Bronchial epithelial cell (primary cell): ENCODE measurements at regions not wholly inside any gene's neighbourhood (a gene's known extent, or its start where the extent isn't known, plus 50 kb on each side); places are given as distances from the start of the nearest gene placed in this dataset.
A peak's percentile ranks its signal among the peaks of the same experiment; 100 is the strongest.

Experiments used
- DNase-seq: peaks from one replicate; pipeline ENCODE4 v3.0.0-alpha.2; 2010; ENCODE audit warnings: low read depth
- FAIRE-seq: peaks from 2 replicates; lab custom pipeline; 2011; peaks lifted over from hg19 to GRCh38; lab: Jason Lieb, UNC
- H3K27me3 ChIP-seq: 2 replicates; pipeline ENCODE4 v1.5.1; 2011; ENCODE audit warnings: low read length; ENCODE audit not compliant: control insufficient read depth, insufficient read depth
- H3K36me3 ChIP-seq: 2 replicates; pipeline ENCODE4 v1.5.1; 2011; ENCODE audit warnings: low read length; ENCODE audit not compliant: control insufficient read depth, insufficient read depth
- H3K4me3 ChIP-seq: 2 replicates; pipeline ENCODE4 v1.5.1; 2011; ENCODE audit warnings: mild to moderate bottlenecking, low read depth, low read length, control low read depth
- CTCF ChIP-seq: IDR thresholded peaks from 2 replicates; pipeline ENCODE4 v1.5.1; 2011; ENCODE audit warnings: mild to moderate bottlenecking, moderate library complexity, low read length, control low read depth, inconsistent platforms; ENCODE audit not compliant: insufficient read depth, severe bottlenecking

GRCh38 chr4:25528391-25528790 is 127.3 kb upstream of the SLC34A2 start:
- Histone ChIP-seq H3K27me3 (no peaks in the 10 kb centered on the region), H3K36me3 (no peaks in the 10 kb centered on the region), H3K4me3 (no peak overlapping the region)
- FAIRE-seq (no peak), DNase-seq (no peak)
- TF ChIP-seq CTCF, result no peak

GRCh38 chr4:25531272-25531671 is 124.4 kb upstream of the SLC34A2 start:
- DNase-seq, result no peak
- FAIRE-seq, result no peak
- peak; percentile 46 for TF ChIP-seq CTCF
- no peak overlapping the region for H3K4me3 ChIP-seq
- no peaks in the 10 kb centered on the region for H3K27me3 ChIP-seq
- no peaks in the 10 kb centered on the region for H3K36me3 ChIP-seq

- no peaks in the 10 kb centered on the region for H3K27me3 ChIP-seq
- H3K36me3 ChIP-seq, result no peaks in the 10 kb centered on the region
- no peak for FAIRE-seq
- TF ChIP-seq CTCF, result no peak
- DNase-seq, result peak; percentile 81
- H3K4me3 ChIP-seq, result no peak overlapping the region
These were observed 123.1 kb upstream of the SLC34A2 start for GRCh38 chr4:25532591-25532990.

GRCh38 chr4:25533256-25533655 is 122.4 kb upstream of the SLC34A2 start:
- H3K4me3 ChIP-seq, result no peak overlapping the region
- DNase-seq (no peak), FAIRE-seq (no peak)
- no peaks in the 10 kb centered on the region for H3K36me3 ChIP-seq
- no peak for TF ChIP-seq CTCF
- no peaks in the 10 kb centered on the region for H3K27me3 ChIP-seq

GRCh38 chr4:25535278-25535677 is 120.4 kb upstream of the SLC34A2 start:
- no peak for DNase-seq
- H3K36me3 ChIP-seq, result no peaks in the 10 kb centered on the region
- no peak overlapping the region for H3K4me3 ChIP-seq
- no peak for FAIRE-seq
- H3K27me3 ChIP-seq, result no peaks in the 10 kb centered on the region
- no peak for TF ChIP-seq CTCF

- no peaks in the 10 kb centered on the region for H3K27me3 ChIP-seq
- H3K36me3 ChIP-seq, result no peaks in the 10 kb centered on the region
- no peak overlapping the region for H3K4me3 ChIP-seq
- FAIRE-seq (no peak), DNase-seq (no peak)
- TF ChIP-seq CTCF, result no peak
These were observed 119.8 kb upstream of the SLC34A2 start for GRCh38 chr4:25535701-25536473.
